ENCODE measurements at regions not wholly inside any gene's neighbourhood (a gene's known extent, or its start where the extent isn't known, plus 50 kb on each side); places are given as distances from the start of the nearest gene placed in this dataset.
"Not testable (repeated sequence)": the region's sequence is repeated elsewhere in the genome, so short reads cannot be mapped to it uniquely, and the experiment has no call there.

- no peak for DNase-seq
Observed at GRCh38 chrX:122092360-122092759, 1045.0 kb downstream of the GLUD2 start.

GRCh38 chrX:122092978-122093377 is 1045.6 kb downstream of the GLUD2 start:
- DNase-seq = no peak

- no peak for DNase-seq
Observed at GRCh38 chrX:122094611-122095010, 1047.2 kb downstream of the GLUD2 start.

DNA sequence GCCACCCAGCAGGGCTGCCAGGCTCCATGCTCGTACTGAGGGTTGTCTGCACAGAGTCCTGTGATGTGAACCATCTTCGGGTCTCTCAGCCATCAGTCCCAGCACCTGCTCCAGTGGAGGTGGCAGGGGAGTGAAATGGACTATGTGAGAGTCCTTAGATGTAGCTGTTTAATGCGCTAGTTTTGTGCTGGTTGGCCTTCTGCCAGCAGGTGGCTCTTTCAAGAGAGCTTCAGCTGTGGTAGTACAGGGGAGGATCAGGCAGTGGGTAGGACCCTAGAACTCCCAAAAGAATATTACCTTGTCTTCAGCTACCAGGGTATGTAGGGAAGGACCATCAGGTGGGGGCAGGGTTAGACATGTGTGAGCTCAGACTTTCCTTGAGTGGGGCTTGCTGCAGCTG is 1066.0 kb downstream of the GLUD2 start:
- no peak for DNase-seq

GRCh38 chrX:122113896-122114295 is 1066.5 kb downstream of the GLUD2 start:
- DNase-seq = no peak

- no peak for DNase-seq
Observed at GRCh38 chrX:122115604-122116003, 1068.2 kb downstream of the GLUD2 start.

DNA sequence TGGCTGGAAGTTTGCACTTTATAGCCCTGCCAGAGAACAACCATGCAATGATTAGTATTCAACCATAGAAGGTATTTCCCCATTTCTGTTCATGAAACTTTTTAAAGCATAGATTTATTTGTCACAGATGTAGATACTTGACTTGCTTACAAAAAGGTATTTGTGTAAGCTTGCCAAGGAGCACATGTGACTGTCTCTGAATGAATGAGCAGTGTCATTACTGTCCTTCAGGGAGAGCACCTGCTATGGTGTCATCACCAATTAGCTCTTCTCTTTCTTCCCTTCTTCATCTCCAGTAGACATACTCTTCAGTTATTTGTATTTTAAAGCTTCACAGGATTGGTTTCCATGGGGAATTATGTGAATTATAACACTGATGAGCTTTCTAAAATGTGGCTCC is 1064.7 kb upstream of the GRIA3 start:
- DNase-seq = no peak

GRCh38 chrX:122122274-122122673 is 1061.8 kb upstream of the GRIA3 start:
- no peak for DNase-seq

DNA sequence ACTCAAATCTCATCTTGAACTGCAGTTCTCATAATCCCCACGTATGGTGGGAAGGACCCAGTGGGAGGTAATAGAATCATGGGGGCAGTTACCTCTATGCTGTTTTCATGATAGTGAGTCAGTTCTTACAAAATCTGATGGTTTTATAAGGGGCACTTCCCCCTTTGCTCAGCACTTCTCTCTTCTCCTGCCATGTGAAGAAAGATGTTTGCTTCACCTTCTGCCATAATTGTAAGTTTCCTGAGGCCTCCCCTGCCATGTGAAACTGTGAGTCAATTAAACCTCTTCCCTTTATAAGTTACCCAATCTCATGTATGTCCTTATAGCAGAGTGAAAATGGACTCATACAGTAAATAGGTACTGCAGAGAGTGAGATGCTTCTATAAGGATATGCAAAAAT is 1050.6 kb upstream of the GRIA3 start:
- no peak for DNase-seq

- DNase-seq = no peak
Observed at GRCh38 chrX:122134291-122134690, 1049.8 kb upstream of the GRIA3 start.

DNA sequence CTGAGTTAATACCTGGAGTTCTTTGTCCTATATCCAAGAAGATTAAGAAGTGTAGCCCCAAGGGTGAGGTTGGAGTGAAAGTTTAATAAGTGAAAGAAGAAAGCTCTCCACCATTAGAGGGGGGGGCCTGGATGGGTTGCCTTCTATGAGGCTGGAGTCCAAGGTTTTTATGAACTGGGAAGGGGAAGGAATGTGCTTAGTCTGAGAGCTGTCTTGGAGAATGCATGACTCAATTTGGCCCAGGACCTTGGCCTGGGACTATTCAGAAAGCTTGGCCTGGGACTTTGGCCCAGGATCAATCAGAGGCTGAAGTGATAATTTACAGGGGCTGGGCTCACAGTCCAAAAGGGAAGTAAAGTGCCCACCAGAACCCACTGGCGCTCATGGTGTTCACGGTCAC is 1049.0 kb upstream of the GRIA3 start:
- DNase-seq = no peak

DNA sequence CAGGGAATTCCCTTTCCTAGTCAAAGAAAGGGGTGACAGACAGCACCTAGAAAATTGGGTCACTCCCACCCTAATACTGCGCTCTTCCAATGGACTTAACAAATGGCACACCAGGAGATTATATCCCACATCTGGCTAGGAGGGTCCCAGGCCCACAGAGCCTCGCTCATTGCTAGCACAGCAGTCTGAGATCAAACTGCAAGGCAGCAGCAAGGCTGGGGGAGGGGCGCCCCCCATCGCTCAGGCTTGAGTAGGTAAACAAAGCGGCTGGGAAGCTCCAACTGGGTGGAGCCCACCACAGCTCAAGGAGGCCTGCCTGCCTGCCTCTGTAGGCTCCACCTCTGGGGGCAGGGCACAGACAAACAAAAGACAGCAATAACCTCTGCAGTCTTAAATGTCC is 1043.9 kb upstream of the GRIA3 start:
- not testable (repeated sequence) for DNase-seq

DNA sequence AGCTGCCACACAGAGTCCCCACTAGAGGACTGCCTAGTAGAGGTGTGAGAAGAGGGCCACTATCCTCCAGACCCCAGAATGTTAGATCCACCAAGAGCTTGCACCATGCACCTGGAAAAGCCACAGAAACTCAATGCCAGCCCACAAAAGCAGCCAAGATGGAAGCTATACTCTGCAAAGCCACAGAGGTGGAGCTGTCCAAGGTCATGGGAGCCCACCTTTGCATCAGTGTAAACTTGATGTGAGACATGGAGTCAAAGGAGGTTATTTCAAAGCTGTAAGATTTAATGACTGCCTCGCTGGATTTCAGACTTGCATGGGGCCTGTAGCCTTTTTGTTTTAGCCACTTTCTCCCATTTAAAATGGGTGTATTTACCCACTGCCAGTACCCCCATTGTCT is 1030.1 kb upstream of the GRIA3 start:
- DNase-seq = no peak

DNA sequence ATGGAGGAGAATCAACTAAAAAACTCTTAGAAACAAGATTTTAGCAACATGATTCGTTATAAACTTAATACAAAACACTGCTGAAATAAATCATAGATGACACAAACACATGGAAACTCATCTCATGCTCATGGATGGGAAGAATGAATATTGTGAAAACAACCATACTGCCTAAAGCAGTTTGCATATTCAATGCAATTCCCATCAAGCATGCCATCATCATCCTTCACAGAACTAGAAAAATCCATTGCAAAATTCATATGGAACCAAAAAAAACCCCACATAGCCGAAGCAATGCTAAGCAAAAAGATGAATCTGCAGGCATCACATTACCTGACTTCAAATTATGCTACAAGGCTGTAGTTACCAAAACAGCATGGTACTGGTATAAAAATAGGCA is 1015.8 kb upstream of the GRIA3 start:
- no peak for DNase-seq

DNA sequence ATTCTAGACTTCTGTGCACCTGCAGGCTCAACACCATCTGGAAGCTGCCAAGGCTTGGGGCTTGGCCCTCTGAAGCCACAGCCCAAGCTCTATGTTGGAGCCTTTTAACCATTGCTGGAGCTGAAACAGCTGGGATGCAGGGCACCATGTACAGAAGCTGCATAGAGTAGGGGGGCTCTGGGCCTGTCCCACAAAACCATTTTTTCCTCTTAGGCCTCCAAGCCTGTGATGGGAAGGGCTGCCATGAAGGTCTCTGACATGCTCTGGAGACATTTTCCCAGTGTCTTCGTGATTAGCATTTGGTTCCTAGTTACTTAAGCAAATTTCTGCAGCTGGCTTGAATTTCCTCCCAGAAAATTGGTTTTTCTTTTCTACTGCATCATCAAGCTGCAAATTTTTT is 999.3 kb upstream of the GRIA3 start:
- no peak for DNase-seq

GRCh38 chrX:122187069-122187713 is 996.9 kb upstream of the GRIA3 start:
- DNase-seq = no peak

- no peak for DNase-seq
Observed at GRCh38 chrX:122188751-122189150, 995.3 kb upstream of the GRIA3 start.

DNA sequence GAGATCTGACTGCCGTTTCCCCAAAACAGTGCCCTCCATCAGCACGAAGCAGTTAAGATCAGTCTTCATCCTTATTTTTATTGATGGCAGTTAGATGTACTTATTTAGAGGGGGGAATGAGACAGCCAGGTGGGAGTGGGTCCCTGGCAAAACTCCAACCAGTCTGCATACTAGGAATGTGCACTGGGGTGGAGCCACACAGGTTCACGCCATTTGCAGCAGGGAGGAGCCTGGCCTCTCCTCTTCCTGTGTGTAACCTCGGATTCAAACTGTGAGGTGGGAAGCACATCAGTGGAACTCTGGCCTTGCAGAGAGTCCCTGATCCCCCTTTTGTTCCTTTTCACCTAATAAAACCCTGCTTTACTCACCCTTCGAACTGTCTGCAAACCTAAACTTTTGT is 987.7 kb upstream of the GRIA3 start:
- no peak for DNase-seq

DNA sequence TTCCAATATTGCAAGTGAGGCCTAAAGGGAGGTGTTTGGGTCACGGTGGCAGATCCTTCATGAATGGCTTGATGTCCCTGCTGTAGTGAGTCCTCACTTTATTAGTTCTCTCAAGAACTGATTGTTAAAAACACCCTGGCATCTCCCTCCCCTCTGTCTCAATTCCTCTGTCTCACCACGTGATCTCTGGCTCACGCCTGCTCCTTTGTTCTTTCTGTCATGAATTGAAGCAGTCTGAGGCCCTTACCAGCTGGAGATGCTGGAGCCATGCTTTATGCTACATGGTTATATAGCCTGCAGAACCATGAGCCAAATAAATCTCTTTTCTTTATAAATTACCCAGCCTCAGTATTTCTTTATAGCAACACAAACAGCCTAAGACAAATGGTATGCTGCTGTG is 980.7 kb upstream of the GRIA3 start:
- DNase-seq = no peak

DNA sequence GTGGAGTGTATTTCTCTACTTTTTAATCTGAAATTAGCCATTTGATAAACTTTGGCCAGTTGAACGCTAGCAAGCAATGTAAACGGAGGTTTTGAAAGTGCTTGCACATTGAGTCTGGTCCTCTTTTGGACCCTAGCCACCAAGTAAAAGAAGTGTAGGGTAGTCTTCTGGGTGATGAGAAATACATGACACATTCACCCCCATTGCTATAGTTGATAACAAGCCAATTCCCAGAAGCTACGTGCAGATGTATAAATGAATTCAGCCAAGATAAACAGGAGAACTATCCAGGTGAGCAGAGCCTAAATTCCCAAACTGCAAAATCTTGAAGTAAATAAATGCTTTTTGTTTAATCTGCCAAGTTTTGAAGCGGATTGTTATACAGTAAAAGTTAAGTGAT is 965.4 kb upstream of the GRIA3 start:
- no peak for DNase-seq

GRCh38 chrX:122219226-122219625 is 964.9 kb upstream of the GRIA3 start:
- no peak for DNase-seq

DNA sequence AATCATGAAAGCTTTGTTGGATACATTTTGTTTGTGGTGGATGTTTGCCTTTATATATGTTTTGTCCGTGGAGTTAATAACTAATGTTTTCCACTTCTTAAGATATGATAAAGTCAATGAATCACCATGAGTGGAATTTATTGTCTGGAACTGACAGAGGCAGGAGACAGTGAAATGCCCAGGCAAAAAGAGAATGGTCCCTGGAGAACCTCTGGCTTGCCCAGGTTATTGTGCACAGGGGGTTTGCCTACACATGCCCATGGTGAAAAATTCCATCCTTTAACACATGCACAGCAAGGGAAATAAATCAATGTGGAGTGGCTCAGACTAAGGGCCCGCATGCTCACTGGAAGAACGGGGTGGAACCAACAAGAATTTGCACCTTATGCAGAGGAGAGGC is 964.3 kb upstream of the GRIA3 start:
- DNase-seq = no peak

GRCh38 chrX:122220644-122221373 is 963.3 kb upstream of the GRIA3 start:
- no peak for DNase-seq

- DNase-seq = not testable (repeated sequence)
Observed at GRCh38 chrX:122221810-122222209, 962.3 kb upstream of the GRIA3 start.

DNA sequence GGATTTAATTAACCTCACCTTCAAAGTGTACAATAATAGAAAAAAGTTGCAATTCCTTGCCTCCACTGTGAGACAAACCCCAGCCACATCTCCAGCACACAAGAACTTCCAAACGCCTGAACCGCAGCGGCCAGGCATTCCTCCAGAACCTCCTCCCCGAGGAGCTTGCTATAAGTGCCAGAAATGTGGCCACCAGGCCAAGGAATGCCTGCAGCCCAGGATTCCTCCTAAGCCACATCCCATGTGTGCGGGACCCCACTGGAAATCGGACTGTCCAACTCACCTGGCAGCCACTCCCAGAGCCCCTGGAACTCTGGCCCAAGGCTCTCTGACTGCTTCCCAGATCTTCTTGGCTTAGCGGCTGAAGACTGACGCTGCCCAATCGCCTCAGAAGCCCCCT is 959.9 kb upstream of the GRIA3 start:
- DNase-seq = not testable (repeated sequence)

Measured in CD4-positive, alpha-beta T cell treated with Interleukin-6 for 4 hours (primary cell).